ENCODE measurements at regions not wholly inside any gene's neighbourhood (a gene's known extent, or its start where the extent isn't known, plus 50 kb on each side); places are given as distances from the start of the nearest gene placed in this dataset.
"Not testable (repeated sequence)": the region's sequence is repeated elsewhere in the genome, so short reads cannot be mapped to it uniquely, and the experiment has no call there.

DNA sequence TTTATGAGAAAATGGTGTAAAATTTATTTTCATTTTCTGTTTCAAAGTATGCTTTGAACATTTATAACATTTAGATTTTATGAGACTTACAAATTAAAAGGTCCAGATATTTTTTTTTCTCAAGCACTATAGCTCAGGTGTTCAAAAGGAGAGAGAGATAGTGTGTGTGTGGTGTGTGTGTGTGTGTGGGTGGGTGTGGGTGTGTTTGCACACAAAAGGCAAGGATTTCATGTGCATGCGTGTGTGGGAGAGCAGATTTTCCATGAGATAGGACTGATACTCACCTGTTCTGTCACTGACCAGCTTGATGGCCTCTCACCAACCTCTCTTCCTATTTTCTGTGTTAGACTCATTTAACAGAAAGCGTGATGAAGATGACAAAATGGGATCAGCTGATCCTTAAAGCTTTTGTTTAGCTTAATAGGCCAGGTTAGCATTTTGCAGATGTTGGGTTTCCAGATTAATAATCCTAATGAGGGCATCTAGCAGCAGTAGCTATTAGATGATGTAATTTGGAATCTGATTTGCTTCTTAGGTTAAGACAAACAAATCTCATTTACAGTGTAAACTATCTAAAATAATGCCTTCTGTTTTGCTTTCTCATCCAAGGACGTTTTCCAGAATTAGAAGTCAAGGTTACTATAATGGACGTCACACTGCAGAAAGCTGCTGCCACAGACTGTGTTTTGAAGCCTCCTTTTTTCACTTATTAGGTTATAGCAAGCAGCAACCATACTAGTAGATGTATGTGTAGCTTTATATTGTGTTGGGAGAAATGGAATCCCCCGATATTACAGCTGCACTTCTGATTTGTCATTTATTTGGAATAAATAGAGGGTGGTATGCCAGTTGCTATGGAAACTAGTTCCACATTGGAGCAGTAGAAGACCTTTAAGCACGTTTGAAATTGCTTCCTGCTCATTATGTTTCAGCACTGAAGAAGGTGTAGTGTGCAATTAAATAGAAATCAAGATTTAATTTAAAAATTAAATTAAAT is 355.6 kb downstream of the TAF11L14 start:
- DNase-seq: no peak

DNA sequence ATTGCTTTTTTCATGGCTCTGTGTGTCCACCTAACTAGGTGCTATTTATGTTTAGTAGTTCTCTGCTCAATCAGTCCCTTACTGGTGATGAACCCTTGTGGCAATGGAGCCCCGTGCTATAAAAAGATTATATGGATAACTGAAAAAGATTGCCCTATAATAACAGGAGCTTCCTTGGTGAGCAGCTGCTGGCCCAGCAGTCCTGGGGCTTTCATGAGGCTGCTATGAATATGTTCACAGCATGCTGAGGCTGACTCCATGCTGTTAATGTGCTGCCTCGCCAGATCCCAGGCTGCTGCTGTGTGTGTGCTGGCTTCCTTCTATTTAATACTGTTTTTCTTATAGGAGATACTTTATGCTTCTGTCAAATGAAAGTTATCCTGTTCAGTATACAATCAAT is 357.5 kb downstream of the TAF11L14 start:
- DNase-seq: no peak

GRCh38 chr5:17992291-17992690 is 358.0 kb downstream of the TAF11L14 start:
- DNase-seq: no peak

- no peak for DNase-seq
These were observed 361.7 kb downstream of the TAF11L14 start for GRCh38 chr5:17995997-17996396.

DNA sequence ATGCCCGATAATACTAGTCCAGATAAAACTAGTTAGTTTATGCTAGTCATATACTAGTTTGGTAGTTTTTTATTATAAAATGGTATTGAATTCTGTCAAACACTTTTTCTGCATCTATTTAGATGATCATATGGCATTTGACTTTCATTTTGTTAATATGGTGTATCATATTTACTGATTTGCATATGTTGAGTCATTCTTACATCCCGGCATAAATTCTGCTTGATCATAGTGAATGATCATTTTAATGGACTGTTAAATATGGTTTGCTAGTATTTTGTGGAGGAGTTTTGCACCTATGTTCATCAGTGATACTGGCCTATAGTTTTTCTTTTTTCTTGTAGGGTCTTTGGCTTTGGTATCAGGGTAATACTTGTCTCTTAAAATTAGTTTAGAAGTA is 365.6 kb downstream of the TAF11L14 start:
- DNase-seq: no peak

DNA sequence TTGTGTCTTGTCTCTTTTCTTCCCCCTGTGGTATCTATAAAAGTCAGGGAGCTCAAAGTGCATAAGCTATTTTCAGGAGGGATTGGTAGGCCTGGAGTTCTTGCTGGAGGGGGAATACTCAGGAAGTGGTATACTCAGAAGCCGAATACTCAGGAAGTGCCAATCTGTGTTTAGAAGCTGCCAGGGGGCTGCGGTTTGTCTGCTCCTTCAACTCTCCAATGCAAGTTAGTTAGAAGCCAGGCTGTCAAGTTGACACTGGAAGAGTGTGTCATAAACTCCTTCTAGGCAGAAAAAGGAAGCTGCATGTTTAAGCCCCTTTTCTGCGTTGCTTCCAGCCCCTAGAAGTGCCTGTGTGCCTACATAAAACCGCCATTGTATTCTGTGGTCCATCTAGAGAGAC is 366.5 kb downstream of the TAF11L14 start:
- DNase-seq: no peak

- no peak for DNase-seq
These were observed 369.1 kb downstream of the TAF11L14 start for GRCh38 chr5:18003312-18003711.

- DNase-seq: peak; percentile 2
These were observed 369.5 kb downstream of the TAF11L14 start for GRCh38 chr5:18003784-18004183.

DNA sequence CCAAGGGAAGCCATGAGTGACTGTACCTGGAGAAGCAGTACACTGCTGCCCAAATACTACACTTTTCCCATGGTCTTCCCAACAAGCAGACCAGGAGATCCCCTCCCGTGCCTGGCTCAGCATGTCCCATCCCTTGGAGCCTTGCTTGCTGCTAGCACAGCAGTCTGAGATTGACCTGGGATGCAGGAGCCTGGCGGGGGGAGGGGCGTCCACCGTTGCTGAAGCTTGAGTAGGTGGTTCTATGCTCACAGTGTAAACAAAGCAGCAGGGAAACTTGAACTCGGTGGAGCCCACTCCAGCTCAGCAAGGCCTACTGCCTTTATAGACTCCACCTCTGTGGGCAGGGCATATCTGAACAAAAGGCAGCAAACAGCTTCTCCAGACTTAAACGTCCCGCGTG is 372.0 kb downstream of the TAF11L14 start:
- DNase-seq: not testable (repeated sequence)

GRCh38 chr5:18008940-18009339 is 374.7 kb downstream of the TAF11L14 start:
- DNase-seq: no peak

DNA sequence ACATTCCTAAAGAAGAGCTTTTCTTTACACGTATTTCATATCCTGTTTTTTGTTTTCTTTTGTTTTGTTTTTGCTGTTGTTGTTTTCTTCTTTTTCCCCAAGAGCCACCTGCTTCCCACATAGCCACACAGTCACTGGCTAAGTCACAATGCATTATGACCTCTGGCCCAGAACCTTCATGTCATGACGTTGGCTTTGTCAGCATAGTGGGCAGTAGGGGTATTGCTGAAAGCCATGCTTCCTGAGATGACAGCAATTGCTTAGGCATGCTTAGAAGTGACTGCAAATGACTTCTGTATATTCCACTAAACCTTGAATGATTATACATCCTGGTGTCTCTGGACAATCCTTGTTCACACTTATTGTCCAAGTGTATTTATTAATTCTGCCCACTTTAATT is 375.8 kb downstream of the TAF11L14 start:
- no peak for DNase-seq

- DNase-seq: no peak
These were observed 384.2 kb downstream of the TAF11L14 start for GRCh38 chr5:18018472-18018871.

- DNase-seq: no peak
These were observed 389.0 kb downstream of the TAF11L14 start for GRCh38 chr5:18023275-18023674.

GRCh38 chr5:18023986-18024385 is 389.7 kb downstream of the TAF11L14 start:
- DNase-seq: no peak

GRCh38 chr5:18024542-18024941 is 390.3 kb downstream of the TAF11L14 start:
- no peak for DNase-seq

DNA sequence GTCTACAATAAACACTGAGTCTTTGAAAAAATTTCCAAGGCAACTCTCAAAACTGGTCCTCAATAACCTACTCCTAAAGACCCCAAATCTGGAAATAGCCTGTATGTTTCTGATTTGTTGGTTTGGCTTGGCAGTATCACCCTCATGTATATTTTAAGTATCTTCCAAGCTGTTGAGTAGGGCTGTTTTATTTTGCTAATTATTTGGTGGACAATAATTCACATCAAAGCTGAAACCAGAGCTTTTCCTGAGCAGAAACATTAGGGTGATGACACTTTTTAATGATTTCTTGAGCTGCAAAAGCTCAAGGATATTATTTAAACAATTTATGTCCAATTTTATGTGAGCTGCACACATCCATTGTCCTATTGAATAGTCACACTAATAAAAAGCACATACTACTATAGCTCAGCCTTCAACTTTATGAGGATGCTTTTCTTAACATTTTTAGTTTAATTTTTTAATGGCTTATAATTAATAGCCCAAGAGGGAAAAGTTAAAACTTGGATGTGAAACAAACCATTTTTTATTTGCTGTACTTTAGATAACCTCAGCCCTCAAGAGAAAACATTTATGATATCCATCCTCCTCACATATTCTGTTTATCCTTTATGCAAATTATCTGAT is 393.1 kb downstream of the TAF11L14 start:
- DNase-seq: no peak

DNA sequence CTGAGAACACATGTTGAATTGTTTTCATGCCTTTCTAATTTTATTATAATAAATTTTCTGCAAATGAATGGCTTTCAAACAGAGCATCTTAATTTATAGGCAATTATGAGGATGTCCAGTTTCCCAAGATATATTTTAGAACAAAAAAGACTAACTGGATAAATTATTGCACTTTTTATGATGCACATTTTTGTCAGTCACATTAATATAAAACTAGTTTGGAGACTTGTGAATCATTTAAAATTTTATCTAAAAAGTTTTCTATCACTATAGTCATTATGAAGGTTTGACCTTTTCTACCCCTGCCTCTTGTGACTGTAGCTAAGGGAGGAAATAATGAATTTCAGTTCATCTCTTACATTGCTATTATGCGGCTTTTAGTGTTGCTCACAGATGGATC is 393.8 kb downstream of the TAF11L14 start:
- no peak for DNase-seq

DNA sequence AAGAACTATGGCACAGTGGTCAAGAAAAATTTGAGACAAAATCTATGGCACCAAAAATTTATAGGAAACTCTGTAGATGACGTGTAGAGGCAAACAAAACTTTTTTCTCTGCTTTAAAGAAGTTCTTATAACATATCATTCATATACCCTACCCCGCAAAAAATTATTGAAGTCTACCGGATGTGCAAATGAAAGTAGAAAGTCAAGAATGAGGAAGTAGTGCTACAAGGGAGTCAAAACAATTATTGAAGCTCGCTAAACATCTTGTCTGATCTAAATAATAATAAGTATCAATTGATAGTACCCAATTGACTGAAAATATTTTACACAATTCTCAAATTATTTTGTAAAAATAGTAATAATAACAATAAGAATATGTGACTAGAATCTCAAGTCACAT is 398.5 kb downstream of the TAF11L14 start:
- DNase-seq: no peak

DNA sequence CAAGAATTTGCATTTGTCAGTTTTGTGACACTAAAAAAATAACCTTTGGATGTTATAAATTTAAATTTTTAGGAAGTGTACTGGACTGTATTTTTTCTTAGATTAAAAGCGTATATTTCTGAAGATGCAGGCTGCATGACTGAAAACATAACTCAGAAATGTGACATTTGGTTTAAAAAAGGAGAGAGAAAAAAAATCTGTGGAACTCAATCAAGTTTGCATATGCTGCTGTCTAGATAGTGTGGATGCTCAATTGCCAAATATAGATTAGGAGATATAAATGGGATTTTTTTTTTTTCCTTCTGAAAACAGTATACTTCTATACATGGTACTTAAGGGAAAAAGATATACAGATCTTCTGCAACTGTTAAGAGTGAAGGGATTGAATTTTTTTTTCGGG is 402.3 kb downstream of the TAF11L14 start:
- no peak for DNase-seq

- peak; percentile 5 for DNase-seq
These were observed 403.5 kb downstream of the TAF11L14 start for GRCh38 chr5:18037718-18038117.

DNA sequence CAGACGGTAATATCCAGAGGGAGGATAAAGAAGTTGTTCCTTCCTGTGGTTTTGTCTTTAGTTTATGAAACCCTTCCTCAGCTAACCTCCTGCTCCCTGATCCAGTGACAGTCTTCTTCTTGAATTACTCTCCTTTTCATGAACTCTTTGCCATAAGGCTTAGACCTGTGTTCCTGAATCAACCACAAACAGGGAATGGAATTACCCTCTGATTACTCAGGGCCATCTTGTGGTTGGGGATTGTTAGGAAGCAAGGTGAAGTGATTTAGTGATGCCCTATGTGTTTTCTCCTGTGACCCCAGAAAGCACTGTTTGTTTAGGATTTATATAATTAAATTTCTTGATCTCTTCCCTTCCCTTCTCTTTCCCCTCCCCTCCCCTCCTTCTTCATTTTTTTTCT is 409.1 kb downstream of the TAF11L14 start:
- DNase-seq: peak; percentile 17

GRCh38 chr5:18048449-18048848 is 414.2 kb downstream of the TAF11L14 start:
- no peak for DNase-seq

DNA sequence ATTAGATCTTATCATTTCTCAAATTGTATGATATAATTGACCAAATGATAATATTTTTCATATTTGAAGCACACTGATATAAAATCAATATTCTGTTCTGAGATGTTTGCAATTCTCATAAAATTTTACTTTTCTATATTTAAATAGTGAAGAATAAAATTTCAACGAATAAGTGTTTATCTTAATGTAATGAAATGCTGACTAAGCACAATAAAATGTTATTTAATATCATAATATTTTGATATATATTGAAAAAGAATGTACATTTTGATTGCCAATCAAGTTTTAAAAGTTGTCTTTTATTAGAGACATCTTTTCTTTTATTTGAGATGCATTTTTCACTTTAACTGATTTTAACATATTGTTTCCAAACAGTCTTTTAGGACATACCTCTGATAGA is 416.1 kb downstream of the TAF11L14 start:
- no peak for DNase-seq

- DNase-seq: no peak
These were observed 416.5 kb downstream of the TAF11L14 start for GRCh38 chr5:18050776-18051175.

Measured in fibroblast of upper back skin (primary cell).